Mucosa of descending colon (tissue), 3 donors: ENCODE measurements at regions not wholly inside any gene's neighbourhood (a gene's known extent, or its start where the extent isn't known, plus 50 kb on each side); places are given as distances from the start of the nearest gene placed in this dataset.

Experiments used
- ATAC-seq: fragments of 200-7000 bp; cut with Tn5 transposase; one replicate; pipeline ENCODE4 v1.9.1; 2020; ENCODE audit warnings: mild to moderate bottlenecking, moderate library complexity
- DNase-seq, 3 donors: peaks; one replicate each; pipeline ENCODE4 v3.0.0-alpha.2; 2020
- H3K36me3 ChIP-seq: fragments of 200-600 bp; one replicate; pipeline ENCODE4 v1.8.0; 2021; ENCODE audit warnings: low read depth, mild to moderate bottlenecking
- H3K4me1 ChIP-seq: fragments of 200-600 bp; one replicate; pipeline ENCODE4 v1.8.0; 2021; ENCODE audit warnings: low read depth, mild to moderate bottlenecking
- H3K4me3 ChIP-seq: fragments of 200-600 bp; one replicate; pipeline ENCODE4 v1.8.0; 2021; ENCODE audit warnings: mild to moderate bottlenecking
- H3K9me3 ChIP-seq: fragments of 200-600 bp; one replicate; pipeline ENCODE4 v1.8.0; 2021; ENCODE audit warnings: mild to moderate bottlenecking
- CTCF ChIP-seq: fragments of 200-600 bp; IDR thresholded peaks from one replicate; pipeline ENCODE4 v1.8.0; 2022; ENCODE audit warnings: antibody characterized with exemption, mild to moderate bottlenecking
- intact Hi-C, 2 donors: fragments of 100-400 bp; cut with DNase I in 1 of 2; cut with micrococcal nuclease in 1 of 2; formaldehyde crosslinking; loops; one replicate each; pipeline versions ENCODE4 v1.11.0 to v1.11.1; 2022; cut with DNase I, micrococcal nuclease
- donor health status: DM: no; HTN: no; CAD: no; lungs with moderate emphysema.
- donor health status: DM: no; HTN: no; CAD: no.
- donor health status: DM: no; HTN: yes; CAD: no.

GRCh38 chr2:67135208-67135607 is 261.9 kb upstream of the ETAA1 start:
- H3K4me1 ChIP-seq, result no peaks in the 10 kb centered on the region
- no peak overlapping the region for H3K4me3 ChIP-seq
- ATAC-seq (no peak), DNase-seq (no peak)
- intact Hi-C loops, result no loop called here
- H3K36me3 ChIP-seq, result no peaks in the 10 kb centered on the region
- H3K9me3 ChIP-seq, result no peaks in the 10 kb centered on the region
- no peak for TF ChIP-seq CTCF

DNA sequence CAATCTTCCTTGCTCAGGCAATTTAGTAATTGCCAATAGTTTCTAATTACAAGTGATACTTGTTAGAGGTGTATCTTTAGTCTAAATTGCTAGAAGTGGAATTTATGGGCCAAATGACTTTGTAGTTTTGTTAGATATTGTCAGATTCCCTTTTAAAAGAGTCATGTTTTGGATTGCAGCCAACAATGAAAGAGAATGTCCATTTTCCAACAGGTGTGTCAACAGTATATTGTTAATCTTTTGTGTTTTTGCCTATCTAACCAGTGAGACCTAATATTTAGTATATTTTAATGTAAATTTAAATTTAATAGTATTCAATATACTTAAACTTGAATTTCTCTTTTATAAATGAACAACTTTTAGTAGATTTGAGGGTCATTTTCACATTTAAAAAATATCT is 259.4 kb upstream of the ETAA1 start:
- H3K36me3 ChIP-seq, result no peaks in the 10 kb centered on the region
- H3K9me3 ChIP-seq, result no peaks in the 10 kb centered on the region
- TF ChIP-seq CTCF, result no peak
- H3K4me1 ChIP-seq, result no peaks in the 10 kb centered on the region
- H3K4me3 ChIP-seq, result no peak overlapping the region
- ATAC-seq (no peak), DNase-seq (no peak)
- intact Hi-C loops, result no loop called here

- DNase-seq (no peak), ATAC-seq (no peak)
- no peaks in the 10 kb centered on the region for H3K9me3 ChIP-seq
- no peak for TF ChIP-seq CTCF
- H3K4me1 ChIP-seq, result no peaks in the 10 kb centered on the region
- H3K36me3 ChIP-seq, result no peaks in the 10 kb centered on the region
- H3K4me3 ChIP-seq, result no peak overlapping the region
- intact Hi-C loops, result no loop called here
Observed at GRCh38 chr2:67142071-67142470, 255.1 kb upstream of the ETAA1 start.

GRCh38 chr2:67142741-67143140 is 254.4 kb upstream of the ETAA1 start:
- TF ChIP-seq CTCF, result no peak
- Histone ChIP-seq H3K36me3 (no peaks in the 10 kb centered on the region), H3K9me3 (no peaks in the 10 kb centered on the region), H3K4me3 (no peak overlapping the region), H3K4me1 (no peaks in the 10 kb centered on the region)
- ATAC-seq (no peak), DNase-seq (no peak)
- intact Hi-C loops, result no loop called here

- no peak for ATAC-seq
- H3K4me1 ChIP-seq, result no peaks in the 10 kb centered on the region
- H3K4me3 ChIP-seq, result no peak overlapping the region
- TF ChIP-seq CTCF, result no peak
- H3K36me3 ChIP-seq, result no peaks in the 10 kb centered on the region
- H3K9me3 ChIP-seq, result no peaks in the 10 kb centered on the region
- intact Hi-C loops, result no loop called here
- DNase-seq, result no peak
Observed at GRCh38 chr2:67145851-67146250, 251.3 kb upstream of the ETAA1 start.

DNA sequence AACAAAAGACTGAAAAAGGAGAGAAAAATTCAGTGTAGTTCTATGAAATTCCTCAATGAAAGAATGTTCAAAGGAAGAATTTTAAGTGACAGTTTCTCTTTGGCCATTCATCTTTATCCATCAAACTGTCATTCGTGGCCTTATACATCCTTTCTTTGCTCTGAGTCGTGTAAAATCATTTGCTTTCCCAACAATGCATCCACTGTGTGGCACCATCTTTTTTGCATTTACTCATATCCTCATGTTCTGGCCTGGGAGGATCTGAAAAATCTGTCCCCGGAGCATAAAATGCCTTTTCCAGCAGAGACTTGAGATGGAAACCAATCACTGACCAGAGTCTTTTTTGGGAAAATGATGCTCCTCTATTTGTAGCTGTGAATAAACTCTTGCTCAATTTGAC is 240.3 kb upstream of the ETAA1 start:
- Histone ChIP-seq H3K4me1 (no peaks in the 10 kb centered on the region), H3K36me3 (no peaks in the 10 kb centered on the region), H3K4me3 (no peak overlapping the region), H3K9me3 (no peaks in the 10 kb centered on the region)
- no peak for TF ChIP-seq CTCF
- intact Hi-C loops, result no loop called here
- ATAC-seq (no peak), DNase-seq (no peak)
